Ectodermal cell (in vitro differentiated cells): ENCODE measurements at regions not wholly inside any gene's neighbourhood (a gene's known extent, or its start where the extent isn't known, plus 50 kb on each side); places are given as distances from the start of the nearest gene placed in this dataset.

Experiments used
- H3K27ac ChIP-seq: 2 replicates; pipeline ENCODE4 v1.7.0; 2013; ENCODE audit warnings: mild to moderate bottlenecking, low read depth, low read length; ENCODE audit not compliant: insufficient read depth, poor library complexity, severe bottlenecking
- H3K27me3 ChIP-seq: 2 replicates; pipeline ENCODE4 v1.7.0; 2013; ENCODE audit warnings: mild to moderate bottlenecking, low read length; ENCODE audit not compliant: insufficient read depth, control insufficient read depth, poor library complexity, severe bottlenecking
- H3K36me3 ChIP-seq: one replicate; pipeline ENCODE4 v1.7.0; 2013; ENCODE audit warnings: low read length; ENCODE audit not compliant: control insufficient read depth, insufficient read depth
- H3K4me1 ChIP-seq: one replicate; pipeline ENCODE4 v1.7.0; 2013; ENCODE audit warnings: low read length; ENCODE audit not compliant: control insufficient read depth, insufficient read depth
- H3K4me3 ChIP-seq: 2 replicates; pipeline ENCODE4 v1.7.0; 2013; ENCODE audit warnings: low read depth, low read length, control low read depth; ENCODE audit not compliant: insufficient read depth
- H3K9me3 ChIP-seq: 2 replicates; pipeline ENCODE4 v1.7.0; 2013; ENCODE audit warnings: mild to moderate bottlenecking, low read length, moderate library complexity; ENCODE audit not compliant: control insufficient read depth
- WGBS, 2 experiments: methylation state at CpG; one replicate each; pipeline ENCODE4 v1.1.7; 2013; ENCODE audit warnings: missing lambda C conversion rate in 2 of 2; 5-methylcytosine and 5-hydroxymethylcytosine counted together

DNA sequence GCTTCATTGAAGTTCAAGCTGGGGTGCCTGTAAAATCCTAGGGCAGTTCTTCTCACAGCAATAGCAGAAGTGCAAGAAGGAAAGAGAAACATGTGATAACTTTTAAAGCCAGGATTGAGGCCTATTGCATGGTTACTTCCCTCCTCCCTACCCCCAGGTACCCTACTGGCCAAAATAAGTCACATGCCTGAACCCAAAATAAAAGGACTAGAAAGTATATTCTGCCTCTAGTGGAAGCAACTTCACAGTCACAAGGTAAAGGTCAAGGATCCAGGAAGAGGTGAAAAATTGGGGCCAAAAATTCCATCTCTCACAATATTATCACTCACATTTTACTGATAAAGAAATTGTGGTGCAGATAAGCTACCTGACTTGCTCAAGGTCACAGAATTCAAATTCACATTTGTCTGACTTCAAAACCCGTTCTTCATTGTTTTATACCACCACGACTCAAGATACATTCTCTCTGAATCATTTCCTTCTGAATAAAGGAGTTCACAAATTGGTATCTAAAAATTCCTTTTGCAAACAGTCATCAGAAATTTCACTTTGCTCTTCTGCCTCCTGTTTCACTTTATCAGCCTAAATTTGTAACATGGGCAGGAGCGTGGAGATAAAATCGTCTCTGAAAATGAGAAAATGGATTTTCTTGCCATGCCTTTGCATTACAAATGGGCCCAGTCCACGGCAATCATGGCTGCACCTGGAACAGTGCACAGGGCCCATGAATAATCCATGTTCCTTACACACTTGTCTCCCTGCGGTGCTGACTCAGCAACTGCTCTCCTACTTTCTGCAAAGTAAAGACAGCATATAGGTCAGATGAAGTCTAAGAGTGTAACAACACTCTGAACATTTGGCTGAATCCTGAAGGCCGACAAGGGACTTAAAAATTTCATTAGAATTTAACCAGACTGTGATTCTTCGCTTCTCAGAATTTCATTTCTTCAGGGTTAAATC lies 485.3 kb upstream of the NFIA start:
- peaks cover 4% of the 10 kb centered on the region for H3K4me1 ChIP-seq
- H3K27ac ChIP-seq, result no peak overlapping the region
- H3K9me3 ChIP-seq, result no peaks in the 10 kb centered on the region
- no peaks in the 10 kb centered on the region for H3K36me3 ChIP-seq
- H3K27me3 ChIP-seq, result no peaks in the 10 kb centered on the region
- 94% methylated on average over 8 of the region's 8 CpGs for WGBS, 2 experiments
- H3K4me3 ChIP-seq, result no peak overlapping the region

DNA sequence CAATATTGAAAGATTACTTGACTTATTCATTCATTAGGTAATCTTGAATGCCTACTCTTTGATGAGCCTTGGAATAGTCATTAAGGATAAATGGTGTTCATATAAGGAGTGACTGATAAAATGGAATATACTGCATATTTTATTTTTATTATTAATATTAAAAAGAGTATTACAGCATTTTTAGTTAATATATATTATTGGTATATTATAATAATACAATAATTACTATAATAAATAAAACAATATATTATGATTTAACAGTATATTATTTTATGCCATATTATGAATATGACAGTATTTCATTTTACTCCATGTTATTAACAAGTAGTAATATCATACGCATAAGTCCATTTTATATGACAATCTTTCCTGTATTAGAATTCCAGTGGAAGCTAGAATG lies 490.8 kb upstream of the NFIA start:
- 89% methylated on average over 1 of the region's 1 CpG; no CpG with 5 or more reads in 1 of the 2 experiments for WGBS, 2 experiments
- Histone ChIP-seq H3K27ac (no peak overlapping the region), H3K27me3 (no peaks in the 10 kb centered on the region)

GRCh38 chr1:60589916-60590315 lies 492.4 kb upstream of the NFIA start:
- Histone ChIP-seq H3K27ac (no peak overlapping the region), H3K4me1 (peaks cover 4% of the 10 kb centered on the region), H3K36me3 (no peaks in the 10 kb centered on the region), H3K9me3 (no peaks in the 10 kb centered on the region), H3K4me3 (no peak overlapping the region), H3K27me3 (no peaks in the 10 kb centered on the region)

More for the DNA sequence above, 490.8 kb upstream of the NFIA start:
- Histone ChIP-seq H3K9me3 (no peaks in the 10 kb centered on the region), H3K4me1 (peaks cover 4% of the 10 kb centered on the region), H3K36me3 (no peaks in the 10 kb centered on the region), H3K4me3 (no peak overlapping the region)

- Histone ChIP-seq H3K27me3 (no peaks in the 10 kb centered on the region), H3K36me3 (no peaks in the 10 kb centered on the region)
- WGBS, 2 experiments, result 89 to 93% methylated on average over 4 of the region's 4 CpGs
Measured at GRCh38 chr1:60589046-60589748, 493.2 kb upstream of the NFIA start.

GRCh38 chr1:60584371-60584770 lies 498.0 kb upstream of the NFIA start:
- no peak overlapping the region for H3K27ac ChIP-seq
- WGBS, 2 experiments, result 28 to 43% methylated on average over 2 of the region's 2 CpGs

More at GRCh38 chr1:60589046-60589748, 493.2 kb upstream of the NFIA start:
- Histone ChIP-seq H3K27ac (no peak overlapping the region), H3K9me3 (no peaks in the 10 kb centered on the region), H3K4me1 (peaks cover under 1% of the 10 kb centered on the region), H3K4me3 (no peak overlapping the region)

DNA sequence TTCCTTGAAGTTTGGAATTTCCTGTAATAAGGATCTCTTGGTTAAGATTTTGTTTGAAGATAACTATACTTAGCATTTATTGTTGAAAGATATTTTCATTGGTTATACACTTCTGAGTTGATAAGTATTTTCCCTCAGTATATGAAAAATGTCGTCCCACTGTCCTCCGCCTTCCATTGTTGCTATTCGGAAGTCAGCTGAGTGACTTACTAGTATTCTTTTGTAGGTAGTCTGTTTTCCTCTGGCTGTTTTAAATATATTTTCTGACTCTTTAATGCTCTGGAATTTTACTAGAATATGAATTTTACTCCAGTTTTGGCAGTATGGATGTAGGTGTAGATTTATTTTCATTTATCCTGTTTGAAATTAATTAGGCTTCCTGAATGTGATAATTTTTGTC lies 498.7 kb upstream of the NFIA start:
- Histone ChIP-seq H3K4me1 (no peaks in the 10 kb centered on the region), H3K36me3 (no peaks in the 10 kb centered on the region), H3K27ac (no peak overlapping the region), H3K9me3 (peaks cover 6% of the 10 kb centered on the region), H3K27me3 (no peaks in the 10 kb centered on the region), H3K4me3 (no peak overlapping the region)
- WGBS, 2 experiments, result 93 to 94% methylated on average over 3 of the region's 3 CpGs

More at GRCh38 chr1:60584371-60584770, 498.0 kb upstream of the NFIA start:
- H3K4me1 ChIP-seq, result no peaks in the 10 kb centered on the region
- H3K27me3 ChIP-seq, result no peaks in the 10 kb centered on the region
- no peaks in the 10 kb centered on the region for H3K36me3 ChIP-seq
- H3K4me3 ChIP-seq, result no peak overlapping the region
- H3K9me3 ChIP-seq, result peaks cover 6% of the 10 kb centered on the region

DNA sequence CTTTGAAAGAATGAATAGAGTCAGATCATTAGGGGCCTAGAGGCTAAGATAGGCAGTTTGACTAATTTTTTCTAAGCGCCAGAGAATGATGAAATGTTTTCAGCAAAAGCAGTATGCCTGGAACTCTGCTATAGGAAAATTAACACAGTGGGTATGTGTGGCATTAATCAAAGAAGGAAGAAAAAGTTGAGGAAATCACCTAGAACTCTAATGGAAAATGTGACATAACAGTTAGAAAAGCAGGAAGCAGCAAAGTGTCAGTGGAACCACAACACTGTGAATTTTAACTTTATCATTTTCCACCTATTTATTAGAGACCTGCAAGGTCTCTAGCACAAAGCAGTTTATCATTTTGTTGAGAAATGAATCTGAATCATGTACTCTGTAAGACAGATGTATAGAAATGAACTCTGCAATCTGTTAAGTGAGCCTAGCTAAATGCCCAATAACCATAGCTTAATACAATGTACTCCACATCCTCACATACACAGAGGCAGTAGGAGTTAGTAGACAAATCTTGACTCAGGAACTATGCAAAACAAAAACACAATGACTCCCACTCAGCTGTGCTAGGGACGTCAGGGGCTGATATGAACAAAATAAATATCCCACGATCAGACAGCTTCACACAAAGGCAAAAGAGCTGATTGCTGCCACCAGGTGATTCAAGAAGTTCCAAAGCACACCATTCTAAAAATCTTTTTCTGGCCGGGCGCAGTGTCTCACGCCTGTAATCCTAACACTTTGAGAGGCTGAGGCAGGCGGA lies 500.7 kb upstream of the NFIA start:
- H3K36me3 ChIP-seq, result no peaks in the 10 kb centered on the region
- peaks cover 6% of the 10 kb centered on the region for H3K9me3 ChIP-seq
- H3K4me1 ChIP-seq, result no peaks in the 10 kb centered on the region
- 87 to 90% methylated on average over 7 of the region's 7 CpGs for whole genome bisulfite sequencing, 2 experiments
- no peaks in the 10 kb centered on the region for H3K27me3 ChIP-seq
- H3K4me3 ChIP-seq, result no peak overlapping the region
- H3K27ac ChIP-seq, result no peak overlapping the region

- no peak overlapping the region for H3K27ac ChIP-seq
- WGBS, 2 experiments, result 97 to 100% methylated on average over 2 of the region's 2 CpGs
- no peaks in the 10 kb centered on the region for H3K4me1 ChIP-seq
- no peaks in the 10 kb centered on the region for H3K27me3 ChIP-seq
- no peak overlapping the region for H3K4me3 ChIP-seq
- no peaks in the 10 kb centered on the region for H3K36me3 ChIP-seq
- no peaks in the 10 kb centered on the region for H3K9me3 ChIP-seq
Measured at GRCh38 chr1:60577029-60577428, 503.5 kb upstream of the C1orf87 start.

DNA sequence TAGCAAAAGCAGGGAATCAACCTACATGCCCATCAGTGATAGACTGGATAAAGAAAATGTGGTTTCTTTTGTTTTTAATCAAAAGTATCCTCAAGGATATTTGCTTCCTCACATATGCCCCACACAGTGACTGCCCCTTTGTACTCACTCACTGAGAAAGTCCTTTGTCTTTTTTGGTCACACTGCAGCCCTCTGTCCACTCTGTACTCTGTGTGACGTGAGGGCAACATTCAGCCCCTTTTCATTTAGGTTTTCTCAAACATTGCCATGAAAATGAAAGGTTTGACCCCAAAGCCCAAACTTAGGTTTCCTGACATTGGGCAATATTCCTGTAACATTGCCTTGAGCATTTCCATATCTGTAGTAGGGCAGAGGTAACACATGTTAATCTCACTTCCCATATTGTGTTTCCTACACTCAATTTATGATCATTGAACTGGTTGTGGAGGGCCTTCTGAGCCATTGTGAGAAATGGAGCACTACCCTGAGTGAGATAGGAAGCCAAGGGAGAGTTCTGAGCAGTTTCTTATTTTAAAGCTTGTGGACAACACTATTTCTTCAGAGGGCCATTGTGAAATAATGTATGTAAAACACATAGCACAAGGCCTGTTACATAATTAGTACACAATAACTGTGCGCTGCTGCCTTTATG lies 501.9 kb upstream of the C1orf87 start:
- H3K4me1 ChIP-seq, result no peaks in the 10 kb centered on the region
- no peaks in the 10 kb centered on the region for H3K36me3 ChIP-seq
- H3K4me3 ChIP-seq, result no peak overlapping the region
- H3K27me3 ChIP-seq, result no peaks in the 10 kb centered on the region
- H3K9me3 ChIP-seq, result no peaks in the 10 kb centered on the region
- 71 to 93% methylated on average over 1 to 2 of the region's 2 CpGs for WGBS, 2 experiments
- no peak overlapping the region for H3K27ac ChIP-seq
